Hindlimb muscle (tissue), 1 donor: ENCODE measurements at regions not wholly inside any gene's neighbourhood (a gene's known extent, or its start where the extent isn't known, plus 50 kb on each side); places are given as distances from the start of the nearest gene placed in this dataset.

Experiments
- DNase-seq: peaks from one replicate; pipeline ENCODE4 v3.0.0-alpha.2; 2013

DNA sequence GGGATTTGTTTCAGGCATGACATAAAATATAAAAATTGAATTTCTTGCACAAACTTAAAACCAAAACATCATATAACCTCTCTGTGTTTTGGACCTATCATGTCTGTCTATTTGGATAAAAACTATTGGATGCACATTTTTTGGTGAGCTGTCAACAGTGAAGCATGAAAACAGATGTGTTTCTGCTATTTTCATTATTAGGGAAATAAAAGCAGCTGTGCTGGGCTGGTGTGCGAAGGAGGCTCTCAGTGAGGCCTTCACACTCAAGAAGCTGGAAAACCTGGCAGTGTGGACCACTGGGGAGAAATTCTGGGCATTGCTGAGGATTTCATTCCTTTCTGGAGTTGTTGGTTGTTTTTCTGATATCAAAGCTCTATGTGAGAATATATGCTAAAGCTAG lies 395.3 kb downstream of the GJA1 start:
- peak; percentile 86 for DNase-seq

DNA sequence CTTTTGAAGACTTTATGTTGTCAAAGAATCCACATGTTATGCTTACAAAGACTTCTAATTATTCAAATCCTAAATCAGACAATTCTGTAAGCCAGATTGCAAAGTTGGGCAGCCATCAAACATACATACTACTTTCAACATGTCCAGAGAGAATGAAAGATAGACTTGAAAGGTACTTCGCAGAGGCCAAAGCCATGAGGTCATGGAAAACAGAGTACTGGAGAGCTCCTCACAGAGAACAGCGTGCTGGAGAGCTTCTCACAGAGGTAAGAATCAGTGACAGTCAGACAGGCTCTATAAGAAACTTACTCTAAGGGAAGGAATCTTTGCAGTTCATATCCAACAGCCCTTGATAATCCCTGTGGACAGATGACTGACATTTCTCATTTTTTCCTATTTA lies 400.2 kb downstream of the GJA1 start:
- peak; percentile 53 for DNase-seq

DNA sequence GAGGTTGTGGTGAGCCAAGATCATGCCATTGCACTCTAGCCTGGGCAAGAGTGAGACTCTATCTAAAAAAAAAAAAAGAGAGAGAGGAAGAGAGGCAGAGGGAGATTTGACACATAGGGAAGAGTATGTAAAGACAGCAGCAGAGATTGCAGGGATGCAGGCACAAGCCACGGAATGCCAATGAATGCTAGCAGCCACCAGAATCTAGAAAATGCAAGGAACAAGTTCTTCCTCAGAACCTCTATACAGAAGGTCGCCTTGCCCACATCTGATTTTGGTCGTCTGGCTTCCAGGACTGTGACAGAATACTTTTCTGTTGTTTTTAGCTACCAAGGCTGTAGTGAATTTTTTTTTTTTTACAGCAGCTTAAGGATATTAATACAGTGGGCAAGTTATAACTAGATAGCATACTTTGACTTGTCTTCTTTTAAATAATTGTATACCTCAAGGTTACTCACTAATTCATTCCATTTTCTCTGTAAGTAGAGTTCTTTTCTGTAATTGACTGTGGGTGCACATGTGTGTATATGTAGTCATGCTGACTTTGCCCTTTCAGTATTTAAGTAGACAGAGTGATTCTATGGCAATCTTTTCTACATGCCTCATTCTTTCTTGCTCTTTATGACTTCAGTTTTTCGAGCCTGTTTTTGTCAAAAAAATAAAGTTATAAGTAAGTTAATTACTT lies 402.2 kb downstream of the GJA1 start:
- DNase-seq: no peak

DNA sequence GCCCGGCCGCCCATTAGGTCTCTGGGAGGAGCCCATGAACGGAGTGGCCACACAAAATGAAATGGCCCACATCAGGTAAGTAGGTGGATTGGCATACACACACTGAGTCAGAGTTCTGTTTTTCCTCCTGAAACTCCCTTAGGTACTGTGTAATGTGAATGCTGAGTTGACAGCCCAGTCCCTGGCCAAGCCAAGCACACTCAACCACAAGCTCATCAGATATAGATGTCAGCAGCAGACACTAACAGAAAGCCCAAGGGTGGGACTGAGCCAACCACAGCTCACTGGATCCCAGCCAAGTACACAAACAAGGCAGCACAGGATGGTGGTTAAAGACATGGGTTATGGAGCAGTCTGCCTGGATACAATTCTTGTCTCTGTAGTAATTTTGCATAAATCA lies 403.4 kb downstream of the GJA1 start:
- DNase-seq: no peak

DNA sequence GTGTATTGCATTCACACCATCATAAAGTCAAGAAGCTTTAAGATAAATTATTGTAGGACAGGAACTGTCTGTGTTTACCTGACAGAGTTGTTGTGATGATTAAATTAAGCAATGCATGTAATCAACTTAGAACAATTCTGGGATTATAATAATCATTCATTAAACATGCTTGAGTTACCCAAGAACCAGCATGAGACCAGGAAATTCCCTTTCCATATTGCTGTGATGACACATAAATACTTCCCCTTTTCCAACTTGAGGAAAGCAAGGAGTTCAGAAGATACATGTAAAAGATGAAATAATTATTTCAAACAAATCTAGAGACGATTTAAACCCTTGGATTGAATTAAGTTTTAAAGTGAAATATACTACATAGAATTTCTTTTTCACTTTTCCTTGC lies 404.4 kb downstream of the GJA1 start:
- DNase-seq: no peak

DNA sequence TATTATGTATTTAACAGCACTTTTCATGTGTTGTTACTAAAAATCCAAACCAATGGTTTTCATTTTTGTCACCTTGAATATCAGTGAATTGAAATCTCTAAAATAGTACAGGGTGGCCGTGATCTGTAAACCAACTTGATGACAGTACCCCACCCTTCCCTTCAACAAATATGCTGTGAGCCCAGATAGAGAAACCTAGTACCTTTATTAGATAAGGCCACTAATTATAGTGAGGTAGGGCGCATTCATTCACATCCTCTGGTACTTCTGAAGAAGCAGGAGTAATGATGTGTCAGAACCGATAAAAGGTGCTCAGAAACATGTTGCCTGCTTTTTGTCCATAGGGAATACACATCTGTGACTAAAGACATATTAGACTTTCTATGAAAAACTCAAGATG lies 409.5 kb downstream of the GJA1 start:
- DNase-seq: no peak

DNA sequence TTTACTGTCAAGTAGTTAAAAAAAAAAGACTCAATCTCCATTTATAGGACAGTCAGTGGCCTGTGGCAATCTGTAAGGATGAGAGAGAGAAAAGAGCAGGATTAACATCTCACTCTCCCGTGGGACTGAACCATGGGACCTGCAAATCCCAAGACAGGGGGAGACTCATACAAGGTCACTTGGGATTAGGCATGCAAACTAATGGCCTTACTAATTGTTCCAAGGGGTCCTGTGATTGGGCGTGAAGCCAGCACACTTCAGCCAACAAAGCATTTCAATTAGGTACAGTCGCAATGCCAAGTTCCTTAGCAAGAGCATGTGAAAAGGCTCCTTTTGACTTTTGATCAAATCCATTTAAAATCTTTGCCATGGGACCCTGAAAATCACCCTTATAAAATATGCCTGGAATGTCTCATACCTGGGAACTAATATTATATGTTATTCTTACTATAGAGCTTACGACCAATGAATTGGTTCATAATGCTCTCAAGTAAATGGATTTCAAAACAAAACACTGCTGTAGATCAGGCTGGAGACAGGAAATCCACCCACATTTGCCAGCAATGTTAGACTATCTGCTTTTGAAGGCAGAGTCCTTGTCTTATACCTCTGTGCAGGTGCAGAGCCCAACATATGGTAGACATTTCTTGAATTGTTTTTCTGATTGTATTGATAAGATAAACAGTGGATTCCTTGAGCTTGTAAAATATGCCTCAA lies 412.5 kb downstream of the GJA1 start:
- DNase-seq: no peak

DNA sequence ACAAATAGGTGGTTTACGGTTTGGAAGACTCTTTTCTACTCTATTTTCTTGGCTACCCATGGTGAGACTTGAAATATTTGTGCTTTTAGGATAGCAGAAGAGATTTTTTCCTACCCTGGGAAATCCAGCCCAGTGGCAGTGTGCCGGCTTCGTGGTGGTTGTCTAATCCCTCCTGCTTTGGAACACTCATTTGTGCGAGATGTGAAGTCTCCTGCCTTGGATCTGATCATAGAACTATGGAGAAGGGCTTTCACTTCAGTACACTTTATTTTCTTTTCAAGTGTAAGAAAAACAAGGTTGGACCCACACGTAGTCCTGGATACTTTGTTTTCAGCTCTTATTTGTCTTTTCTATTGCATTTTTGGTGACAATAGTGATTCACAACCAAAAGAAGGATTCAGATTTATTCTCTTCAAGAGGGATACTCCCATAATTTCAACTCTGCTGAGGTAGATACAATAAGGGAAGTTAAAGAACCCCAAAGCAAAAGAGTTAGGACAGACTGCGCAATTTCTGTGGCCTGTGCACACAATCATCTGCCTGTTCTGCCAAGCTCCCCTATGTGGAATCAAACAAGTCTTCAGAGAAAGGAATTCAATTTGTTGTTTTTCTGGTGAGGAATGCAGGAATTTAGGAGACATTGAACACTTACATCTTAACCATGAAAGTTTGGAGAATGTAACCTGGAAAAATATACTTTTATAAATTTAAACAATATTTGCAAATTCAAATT lies 413.2 kb downstream of the GJA1 start:
- no peak for DNase-seq

DNA sequence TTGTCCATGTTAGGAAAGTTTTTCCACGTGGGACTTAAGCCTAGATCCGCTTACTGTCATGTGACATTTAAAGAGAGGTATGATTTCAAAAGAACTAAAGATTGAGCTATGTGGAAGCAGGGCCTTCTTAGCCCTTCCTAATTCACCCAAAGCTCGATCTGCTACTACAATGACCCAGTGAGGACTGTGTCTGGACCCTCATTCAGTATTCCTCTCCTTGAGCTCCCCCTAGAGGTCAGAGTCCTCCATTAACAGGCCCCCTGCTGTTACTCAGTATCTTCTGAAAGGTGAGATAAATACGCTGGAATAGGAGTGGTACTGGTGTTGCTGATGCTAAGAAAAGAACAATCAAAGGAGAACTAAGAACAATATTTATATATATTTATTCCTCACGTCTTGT lies 414.0 kb downstream of the GJA1 start:
- no peak for DNase-seq

DNA sequence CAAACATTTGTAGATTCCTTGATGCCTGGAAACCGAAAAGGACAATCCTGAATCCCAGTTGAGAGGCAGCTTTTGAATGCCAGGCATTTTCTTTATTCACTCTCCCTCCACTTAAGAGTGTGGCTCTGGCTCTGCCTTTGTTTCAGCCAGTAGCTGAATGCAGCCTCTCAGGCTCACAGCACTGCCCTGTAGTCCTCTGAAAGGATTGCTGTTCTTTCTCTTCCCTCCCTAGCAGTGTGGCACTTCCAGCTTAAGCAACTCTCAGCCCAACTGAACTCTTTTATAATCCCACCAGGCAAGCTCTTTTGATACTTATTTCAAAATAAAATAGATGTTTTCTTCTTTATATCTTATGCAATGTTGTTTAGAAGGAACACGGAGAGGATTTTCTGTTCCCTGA lies 415.6 kb downstream of the GJA1 start:
- DNase-seq: no peak

DNA sequence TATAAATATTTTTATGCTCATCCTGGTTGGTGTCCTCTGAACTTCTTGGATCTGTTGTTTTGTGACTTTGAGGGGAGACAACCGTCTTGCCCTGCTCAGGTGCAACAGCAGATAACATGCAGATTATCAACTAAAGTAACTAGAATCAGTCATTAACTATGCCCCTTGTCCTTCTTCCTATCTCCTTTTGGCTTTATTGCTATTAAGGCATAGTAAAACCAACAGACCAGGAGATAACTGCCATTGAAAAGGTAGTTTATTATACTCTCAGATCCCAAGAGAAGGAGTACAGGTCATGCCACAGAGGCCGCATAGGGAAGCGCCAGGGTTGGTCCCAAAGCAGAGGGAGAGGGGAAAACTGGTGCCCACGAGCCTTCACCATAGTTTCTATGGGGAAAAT lies 418.2 kb downstream of the GJA1 start:
- DNase-seq: no peak

DNA sequence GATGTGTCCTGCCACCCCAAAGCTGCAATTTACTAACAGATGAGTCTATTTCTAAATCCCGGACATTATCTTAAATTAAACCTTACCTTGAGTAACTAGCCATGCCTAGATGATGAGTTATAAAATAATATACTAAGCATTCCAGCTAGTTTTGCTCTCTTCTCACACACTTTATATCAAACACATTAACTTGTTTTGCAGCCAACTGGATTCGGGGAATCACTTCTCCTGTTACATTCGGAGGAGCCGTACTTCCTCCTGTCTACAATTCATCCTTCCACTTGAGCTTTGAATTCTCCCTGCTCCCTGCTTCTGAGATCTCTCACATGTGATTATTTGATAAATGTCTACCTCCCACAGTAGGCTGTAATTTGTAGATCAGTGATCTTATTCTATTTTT lies 420.1 kb downstream of the GJA1 start:
- DNase-seq: no peak

DNA sequence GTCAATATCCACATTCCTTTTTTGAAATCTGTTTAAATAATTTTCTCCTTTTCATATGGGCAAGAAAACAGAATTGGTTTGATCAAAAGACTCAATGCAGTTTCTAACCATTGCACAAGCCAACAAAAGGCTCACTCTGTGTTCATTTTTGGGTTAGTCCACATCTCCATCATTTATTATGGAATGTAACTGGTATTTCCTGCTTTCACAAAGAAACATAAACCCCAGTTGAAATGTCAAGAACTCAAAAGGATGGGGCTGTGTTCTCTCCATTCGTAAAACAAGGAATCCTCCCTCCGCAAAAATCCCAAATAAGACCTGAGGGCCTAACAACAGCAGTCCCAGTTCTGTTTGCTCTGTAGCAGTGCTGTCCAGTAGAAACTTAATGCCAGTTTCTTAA lies 420.9 kb downstream of the GJA1 start:
- DNase-seq: no peak

DNA sequence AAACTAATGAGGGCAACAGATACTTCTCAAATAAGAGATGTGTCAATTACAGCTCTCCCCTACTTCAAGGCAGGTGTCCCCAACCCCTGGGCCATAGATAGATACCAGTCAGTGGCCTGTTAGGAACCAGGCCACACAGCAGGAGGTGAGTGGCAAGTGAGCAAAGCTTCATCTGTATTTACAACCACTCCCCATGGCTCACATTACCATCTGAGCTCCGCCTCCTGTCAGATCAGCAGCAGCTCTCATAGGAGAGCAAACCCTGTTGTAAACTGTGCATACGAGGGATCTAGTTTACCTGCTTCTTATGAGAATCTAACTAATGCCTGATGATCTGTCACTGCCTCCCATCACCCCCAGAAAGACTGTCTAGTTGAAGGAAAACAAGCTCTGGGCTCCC lies 422.1 kb downstream of the GJA1 start:
- DNase-seq: no peak

DNA sequence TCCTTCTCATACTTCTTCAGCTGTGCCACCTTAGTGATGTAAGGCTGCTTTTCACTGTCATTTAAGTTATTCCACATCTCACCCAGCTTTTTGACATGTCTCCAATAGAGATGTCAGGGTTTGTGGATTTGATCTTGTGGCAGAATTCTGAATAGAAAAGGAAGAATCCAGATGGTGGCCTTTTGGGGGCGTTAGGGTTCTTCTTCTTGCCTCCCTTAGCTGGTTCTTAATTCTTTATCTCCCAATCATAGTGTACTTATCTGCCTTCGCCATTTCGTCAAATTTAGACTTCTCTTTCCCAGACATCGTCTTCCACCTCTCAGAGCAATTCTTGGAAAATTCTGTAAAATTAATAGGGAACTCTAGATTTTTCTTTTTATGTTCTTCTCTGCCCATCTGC lies 422.9 kb downstream of the GJA1 start:
- no peak for DNase-seq

DNA sequence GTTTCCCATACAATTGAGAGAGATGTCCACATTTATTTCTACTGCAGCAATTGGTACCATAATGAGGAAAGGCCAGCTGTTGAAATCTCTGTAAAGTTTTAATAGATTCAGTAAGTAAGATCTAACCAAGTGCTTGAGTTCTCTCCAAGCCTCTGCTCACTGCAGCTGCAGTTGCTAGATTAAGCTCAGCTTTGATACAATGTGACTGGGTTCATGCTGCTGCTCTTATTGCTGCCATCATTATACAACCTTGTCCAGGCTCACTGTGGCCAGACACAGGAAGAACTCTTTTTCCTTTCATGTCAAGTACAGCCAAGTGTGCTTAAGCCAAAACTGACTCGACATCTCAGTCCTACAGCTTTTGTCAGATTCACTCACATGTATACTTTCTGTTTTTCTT lies 423.5 kb downstream of the GJA1 start:
- peak; percentile 28 for DNase-seq

DNA sequence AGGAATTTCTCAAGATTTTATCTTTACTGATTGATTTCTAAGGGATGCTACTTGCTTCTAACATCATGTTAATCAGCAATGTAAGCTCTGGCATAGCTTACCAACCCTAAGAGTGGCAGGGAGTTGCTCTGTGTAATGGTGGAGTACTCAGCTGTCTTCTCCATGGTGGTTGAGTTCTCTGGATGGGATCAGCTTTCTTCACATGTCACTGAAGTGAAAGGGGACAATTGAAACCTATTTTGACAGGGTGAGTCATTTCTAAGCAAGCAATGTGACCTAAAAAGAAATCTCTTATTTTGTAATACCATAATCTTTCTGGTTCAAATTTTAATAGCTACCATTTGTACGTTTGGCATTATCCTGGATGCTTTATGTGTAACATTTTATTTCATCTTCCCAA lies 430.4 kb downstream of the GJA1 start:
- DNase-seq: no peak

DNA sequence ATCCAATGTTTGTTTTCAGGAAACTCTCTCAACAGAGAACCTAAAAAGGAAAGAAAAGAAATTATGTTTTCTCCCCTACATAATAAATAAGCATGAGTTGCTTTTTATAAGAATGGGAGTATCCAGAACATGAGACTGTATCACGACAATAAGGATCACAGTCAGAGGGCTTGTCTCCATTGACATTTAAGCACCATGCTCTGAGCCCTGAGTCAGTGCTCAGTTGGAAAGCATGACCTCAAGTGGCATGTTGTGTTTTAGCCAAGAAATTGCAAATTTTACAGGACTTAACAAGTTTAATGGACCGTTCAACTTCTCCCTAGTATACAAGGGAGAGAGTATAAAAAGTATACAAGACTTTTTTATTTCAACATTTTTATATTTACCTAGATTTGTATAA lies 431.6 kb downstream of the GJA1 start:
- no peak for DNase-seq

DNA sequence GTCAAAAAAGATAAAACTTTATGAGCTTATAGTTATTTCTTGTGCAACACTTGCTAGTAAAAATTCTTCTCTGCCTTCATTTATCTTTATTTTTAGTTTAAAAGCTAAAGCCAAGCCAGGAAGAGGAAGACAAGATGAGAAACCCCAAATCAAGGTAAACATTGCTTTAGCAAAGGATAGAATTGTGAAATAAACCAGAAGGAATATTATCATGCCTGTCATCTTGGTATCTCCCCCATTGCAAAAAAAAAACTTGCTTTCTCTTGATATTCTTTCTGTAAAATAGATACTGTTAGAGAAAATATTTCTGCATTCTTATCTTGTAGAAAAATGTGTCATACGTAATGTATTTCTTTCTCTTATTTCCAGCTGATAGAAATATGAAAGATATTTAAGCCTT lies 432.8 kb downstream of the GJA1 start:
- no peak for DNase-seq

DNA sequence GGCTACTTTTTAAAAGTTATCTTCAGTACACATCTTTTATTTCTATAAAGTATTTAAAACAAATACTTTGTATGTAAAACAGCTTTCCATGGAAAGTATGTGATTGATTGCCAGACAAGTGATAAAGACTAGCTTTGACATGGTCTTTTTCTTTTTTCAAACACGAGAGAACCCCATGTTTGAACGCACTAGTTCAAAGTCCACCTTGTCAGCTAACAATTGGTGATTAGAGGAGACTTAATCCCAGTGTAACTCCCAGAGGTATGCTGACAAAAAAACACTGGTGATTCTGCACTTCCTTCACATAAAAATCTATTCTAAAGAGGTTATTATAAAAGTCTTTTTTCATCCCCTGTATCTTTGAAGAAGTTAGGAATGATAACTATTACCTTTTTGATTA lies 438.1 kb downstream of the GJA1 start:
- DNase-seq: no peak

DNA sequence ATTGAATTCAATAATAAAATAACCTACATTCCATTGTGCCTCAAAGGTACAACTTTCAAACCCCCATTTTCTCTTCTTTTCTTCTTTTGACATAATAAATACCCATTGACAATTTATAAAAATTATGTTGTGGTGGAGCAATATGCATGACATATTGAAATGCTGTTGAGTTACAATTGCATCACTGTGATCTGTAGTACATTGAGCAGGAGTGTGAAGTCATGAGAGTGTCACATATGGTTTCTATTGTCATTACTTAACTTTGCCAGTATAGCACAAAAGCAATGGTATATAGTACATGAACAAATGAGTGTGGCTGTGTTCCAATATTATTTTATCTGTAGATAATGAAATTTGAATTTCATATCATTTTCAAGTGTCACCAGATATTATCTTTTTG lies 441.3 kb downstream of the GJA1 start:
- no peak for DNase-seq

DNA sequence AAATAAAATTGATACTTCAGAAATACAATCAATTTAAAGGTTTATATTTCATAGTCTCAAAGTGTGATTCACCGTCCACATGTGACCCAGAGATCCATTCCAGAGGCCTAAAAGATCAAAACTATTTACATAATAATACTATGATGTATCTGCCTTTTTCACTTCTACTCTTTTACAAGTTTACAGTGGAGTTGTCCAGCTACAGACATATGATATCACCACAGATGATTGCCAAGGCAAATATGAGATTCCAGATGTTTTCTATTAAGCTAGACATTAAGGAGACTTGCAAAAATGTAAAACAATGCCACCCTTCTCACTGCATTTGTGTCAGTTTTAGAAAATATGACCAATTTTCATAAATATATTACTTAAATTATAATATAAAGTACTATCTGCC lies 443.7 kb downstream of the GJA1 start:
- DNase-seq: no peak

DNA sequence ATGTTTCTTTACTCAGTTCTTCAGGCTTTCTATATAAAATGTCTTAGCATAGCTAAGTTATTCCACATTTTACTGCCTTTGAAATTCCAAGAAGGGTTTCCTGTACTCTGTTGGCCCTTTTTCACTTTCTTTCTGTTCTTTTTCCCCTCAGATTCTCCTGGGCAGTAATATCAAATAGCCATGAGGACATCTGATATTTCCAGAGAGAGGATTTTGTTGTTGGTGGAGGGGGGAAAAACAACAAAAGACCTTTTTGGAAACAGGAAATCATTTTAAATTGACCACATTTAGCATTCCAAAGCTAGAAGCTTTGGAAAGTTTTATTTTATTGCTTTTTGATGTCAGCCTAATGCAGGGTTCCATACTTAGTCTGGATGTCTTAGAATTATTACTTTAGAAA lies 445.4 kb downstream of the GJA1 start:
- DNase-seq: no peak
